ENCODE measurements at regions not wholly inside any gene's neighbourhood (a gene's known extent, or its start where the extent isn't known, plus 50 kb on each side); places are given as distances from the start of the nearest gene placed in this dataset.

GRCh38 chr2:34252111-34252510 is 653.0 kb upstream of the FAM98A start:
- H3K27ac ChIP-seq, result no peak overlapping the region
- no peaks in the 10 kb centered on the region for H3K36me3 ChIP-seq
- TF ChIP-seq CTCF (IDR thresholded peaks at IDR 0.05), result no peak
- TF ChIP-seq POLR2A (IDR thresholded peaks at IDR 0.05), result no peak
- H3K27me3 ChIP-seq, result no peaks in the 10 kb centered on the region
- H3K4me1 ChIP-seq, result peaks cover 0 to 4% (median 0%) of the 10 kb centered on the region in 4 donors
- H3K9me3 ChIP-seq, result no peaks in the 10 kb centered on the region
- no peak overlapping the region for H3K4me3 ChIP-seq
- DNase-seq, result no peak

GRCh38 chr2:34251578-34251977 is 652.5 kb upstream of the FAM98A start:
- no peak for TF ChIP-seq CTCF (IDR thresholded peaks at IDR 0.05)
- TF ChIP-seq POLR2A (IDR thresholded peaks at IDR 0.05), result no peak
- H3K27ac ChIP-seq, result no peak overlapping the region
- no peak for DNase-seq
- H3K36me3 ChIP-seq, result no peaks in the 10 kb centered on the region
- H3K4me3 ChIP-seq, result no peak overlapping the region
- no peaks in the 10 kb centered on the region for H3K27me3 ChIP-seq
- peaks cover 0 to 4% (median 0%) of the 10 kb centered on the region in 4 donors for H3K4me1 ChIP-seq
- H3K9me3 ChIP-seq, result no peaks in the 10 kb centered on the region

GRCh38 chr2:34244195-34244594 is 645.1 kb upstream of the FAM98A start:
- Histone ChIP-seq H3K27me3 (no peaks in the 10 kb centered on the region), H3K36me3 (no peaks in the 10 kb centered on the region), H3K4me1 (no peaks in the 10 kb centered on the region), H3K27ac (no peak overlapping the region), H3K9me3 (no peaks in the 10 kb centered on the region), H3K4me3 (no peak overlapping the region)
- DNase-seq, result no peak
- no peak for TF ChIP-seq POLR2A (IDR thresholded peaks at IDR 0.05)
- TF ChIP-seq CTCF (IDR thresholded peaks at IDR 0.05), result no peak

- H3K4me3 ChIP-seq, result no peak overlapping the region
- peak overlapping the region in 1 of 4 donors; percentile 31 for H3K27ac ChIP-seq
- TF ChIP-seq CTCF (IDR thresholded peaks at IDR 0.05), result no peak
- TF ChIP-seq POLR2A (IDR thresholded peaks at IDR 0.05), result no peak
- no peaks in the 10 kb centered on the region for H3K4me1 ChIP-seq
- no peaks in the 10 kb centered on the region for H3K36me3 ChIP-seq
- H3K9me3 ChIP-seq, result no peaks in the 10 kb centered on the region
- no peaks in the 10 kb centered on the region for H3K27me3 ChIP-seq
- peak in 1 of 3 donors; percentile 58 for DNase-seq
Measured at GRCh38 chr2:34242763-34243123, 643.6 kb upstream of the FAM98A start.

GRCh38 chr2:34241905-34242762 is 643.0 kb upstream of the FAM98A start:
- no peaks in the 10 kb centered on the region for H3K4me1 ChIP-seq
- H3K36me3 ChIP-seq, result no peaks in the 10 kb centered on the region
- H3K27ac ChIP-seq, result peak overlapping the region in 2 of 4 donors; percentile 17 to 31
- no peak for DNase-seq
- H3K9me3 ChIP-seq, result no peaks in the 10 kb centered on the region
- TF ChIP-seq CTCF (IDR thresholded peaks at IDR 0.05), result no peak
- TF ChIP-seq POLR2A (IDR thresholded peaks at IDR 0.05), result no peak
- no peaks in the 10 kb centered on the region for H3K27me3 ChIP-seq
- no peak overlapping the region for H3K4me3 ChIP-seq
